ENCODE measurements at regions not wholly inside any gene's neighbourhood (a gene's known extent, or its start where the extent isn't known, plus 50 kb on each side); places are given as distances from the start of the nearest gene placed in this dataset.

DNA sequence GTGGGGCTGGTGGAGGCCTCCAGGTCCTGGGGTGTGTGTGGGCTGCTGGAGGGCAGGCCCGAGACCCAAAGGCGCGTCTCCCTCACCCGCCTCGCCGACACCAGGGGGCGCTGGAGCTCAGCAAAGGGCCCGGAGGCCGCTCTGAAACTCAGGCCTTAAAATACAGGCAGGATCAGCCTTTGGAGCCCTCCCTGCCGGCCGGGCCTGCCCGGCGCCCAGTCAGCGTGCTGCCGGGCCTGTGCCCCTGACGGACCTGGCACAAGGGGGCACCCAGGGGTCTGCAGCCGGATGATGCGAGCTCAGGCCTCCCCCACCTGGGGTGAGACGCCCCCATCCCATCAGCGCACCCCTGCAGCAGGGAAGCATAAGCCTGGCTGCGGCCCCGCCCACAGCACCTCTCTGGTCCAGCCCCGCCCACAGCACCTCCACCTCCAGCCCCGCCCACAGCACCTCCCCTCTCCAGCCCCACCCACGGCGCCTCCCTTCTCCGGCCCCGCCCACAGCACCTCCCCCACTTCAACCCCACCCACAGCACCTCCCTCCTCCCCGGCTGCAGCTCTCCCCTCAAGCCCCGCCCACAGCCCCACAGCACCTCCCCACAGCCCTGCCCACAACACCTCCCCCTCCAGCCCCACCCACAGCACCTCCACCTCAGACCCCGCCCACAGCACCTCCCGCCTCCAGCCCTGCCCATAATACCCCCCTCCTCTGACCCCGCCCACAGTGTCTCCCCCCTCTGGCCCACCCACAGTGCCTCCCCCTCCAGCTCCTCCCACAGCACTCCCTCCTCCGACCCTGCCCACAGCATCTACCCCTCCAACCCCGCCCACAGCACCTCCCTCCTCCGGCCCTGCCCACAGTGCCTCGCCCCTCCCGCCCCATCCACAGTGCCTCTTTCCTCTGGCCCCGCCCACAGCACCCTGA, 92.8 kb upstream of the OTOS start:
- H3K9me3 ChIP-seq (ENCODE audit: insufficient read depth, low read depth, low read length): peaks cover 7% of the 10 kb centered on the region
- no peak overlapping the region for H3K9ac ChIP-seq (ENCODE audit: low read length)
- peaks cover 1% of the 10 kb centered on the region for H3K79me1 ChIP-seq (ENCODE audit: low read length)
- H3K36me3 ChIP-seq (ENCODE audit: control insufficient read depth in 1 of 2, insufficient read depth in 2 of 2, low read length in 2 of 2): no peaks in the 10 kb centered on the region
- no peak overlapping the region for H3K4ac ChIP-seq (ENCODE audit: low read depth, low read length)
- H2BK12ac ChIP-seq (ENCODE audit: low read length): no peak overlapping the region
- peak; percentile 84 to 93 for DNase-seq
- no peak overlapping the region for H2AK5ac ChIP-seq (ENCODE audit: low read length)
- no peak overlapping the region for H2BK120ac ChIP-seq (ENCODE audit: insufficient read depth, low read length, poor library complexity)
- H3K23ac ChIP-seq (ENCODE audit: low read length): no peak overlapping the region
- H3K18ac ChIP-seq (ENCODE audit: low read length): no peak overlapping the region
- H3K4me2 ChIP-seq (ENCODE audit: low read length): peak overlapping the region; percentile 61
- H3K14ac ChIP-seq (ENCODE audit: low read length): peak overlapping the region; percentile 35
- peaks cover 0 to 2% of the 10 kb centered on the region in 2 experiments for H3K4me1 ChIP-seq (ENCODE audit: control insufficient read depth in 1 of 2, insufficient read depth in 2 of 2, low read length in 2 of 2)
- H3K4me3 ChIP-seq (ENCODE audit: low read depth, low read length): peak overlapping the region; percentile 46
- H3K27me3 ChIP-seq (ENCODE audit: insufficient read depth, low read length): no peaks in the 10 kb centered on the region
- no peak overlapping the region for H4K91ac ChIP-seq (ENCODE audit: low read depth, low read length)
- H2BK5ac ChIP-seq (ENCODE audit: low read depth, low read length, poor library complexity): no peak overlapping the region
- H4K8ac ChIP-seq (ENCODE audit: low read depth, low read length): no peak overlapping the region
- WGBS (ENCODE audit: extremely low coverage, insufficient coverage, insufficient read length): no CpG with 5 or more reads among the region's 39 CpGs
- H4K12ac ChIP-seq (ENCODE audit: low read depth, low read length): no peak overlapping the region
- H3K79me2 ChIP-seq (ENCODE audit: control insufficient read depth, insufficient read depth, low read length, poor library complexity): no peaks in the 10 kb centered on the region
- no peak overlapping the region for H3K27ac ChIP-seq (ENCODE audit: low read depth, low read length)
- H2AFZ ChIP-seq (ENCODE audit: insufficient read depth, low read length, poor library complexity): no peak overlapping the region

DNA sequence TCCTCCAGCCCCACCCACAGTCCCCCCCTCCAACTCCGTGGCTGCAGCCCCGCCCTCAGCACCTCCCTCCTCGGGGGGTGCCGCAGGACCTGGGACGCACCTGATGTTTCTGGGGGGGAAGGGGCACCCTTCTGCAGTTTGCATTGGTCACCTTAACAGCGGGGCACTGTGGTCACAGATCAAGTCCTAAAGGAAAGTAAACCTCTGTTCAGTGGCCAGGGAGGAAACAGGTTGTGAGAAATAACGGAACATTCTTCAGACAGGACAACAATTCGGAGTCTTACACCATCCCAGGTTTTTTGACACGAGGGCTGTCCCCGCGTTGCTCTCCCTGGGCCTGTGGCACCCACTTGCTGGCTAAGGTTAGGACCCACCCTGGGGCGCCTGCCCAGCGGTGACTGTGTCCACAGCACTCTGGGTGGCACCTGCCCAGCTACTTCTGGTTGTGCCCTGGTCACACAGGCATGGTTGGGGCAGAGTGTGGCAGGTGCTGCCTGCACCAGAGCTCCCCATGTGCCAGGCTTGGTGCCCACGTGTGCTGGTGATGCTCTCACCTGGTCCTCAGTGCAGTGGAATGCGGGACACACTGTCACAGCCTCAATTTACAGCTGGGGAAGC, 93.5 kb upstream of the OTOS start:
- H3K36me3 ChIP-seq (ENCODE audit: control insufficient read depth in 1 of 2, insufficient read depth in 2 of 2, low read length in 2 of 2): no peaks in the 10 kb centered on the region
- DNase-seq: peak in 1 of 2 donors; percentile 47
- no peak overlapping the region for H3K23ac ChIP-seq (ENCODE audit: low read length)
- no peak overlapping the region for H3K4me2 ChIP-seq (ENCODE audit: low read length)
- peaks cover 1% of the 10 kb centered on the region for H3K79me1 ChIP-seq (ENCODE audit: low read length)
- H3K27ac ChIP-seq (ENCODE audit: low read depth, low read length): no peak overlapping the region
- WGBS (ENCODE audit: extremely low coverage, insufficient coverage, insufficient read length): no CpG with 5 or more reads among the region's 15 CpGs
- no peaks in the 10 kb centered on the region for H3K79me2 ChIP-seq (ENCODE audit: control insufficient read depth, insufficient read depth, low read length, poor library complexity)
- no peak overlapping the region for H2AFZ ChIP-seq (ENCODE audit: insufficient read depth, low read length, poor library complexity)
- H3K4me1 ChIP-seq (ENCODE audit: control insufficient read depth in 1 of 2, insufficient read depth in 2 of 2, low read length in 2 of 2): peaks cover 0 to 2% of the 10 kb centered on the region in 2 experiments
- H3K9me3 ChIP-seq (ENCODE audit: insufficient read depth, low read depth, low read length): peaks cover 7% of the 10 kb centered on the region
- no peak overlapping the region for H3K18ac ChIP-seq (ENCODE audit: low read length)
- no peak overlapping the region for H2BK12ac ChIP-seq (ENCODE audit: low read length)
- no peak overlapping the region for H4K8ac ChIP-seq (ENCODE audit: low read depth, low read length)
- H3K14ac ChIP-seq (ENCODE audit: low read length): no peak overlapping the region
- no peak overlapping the region for H3K4ac ChIP-seq (ENCODE audit: low read depth, low read length)
- H4K91ac ChIP-seq (ENCODE audit: low read depth, low read length): no peak overlapping the region
- no peaks in the 10 kb centered on the region for H3K27me3 ChIP-seq (ENCODE audit: insufficient read depth, low read length)
- H2BK120ac ChIP-seq (ENCODE audit: insufficient read depth, low read length, poor library complexity): no peak overlapping the region
- H3K4me3 ChIP-seq (ENCODE audit: low read depth, low read length): no peak overlapping the region
- no peak overlapping the region for H4K12ac ChIP-seq (ENCODE audit: low read depth, low read length)
- no peak overlapping the region for H3K9ac ChIP-seq (ENCODE audit: low read length)
- H2AK5ac ChIP-seq (ENCODE audit: low read length): no peak overlapping the region
- no peak overlapping the region for H2BK5ac ChIP-seq (ENCODE audit: low read depth, low read length, poor library complexity)

DNA sequence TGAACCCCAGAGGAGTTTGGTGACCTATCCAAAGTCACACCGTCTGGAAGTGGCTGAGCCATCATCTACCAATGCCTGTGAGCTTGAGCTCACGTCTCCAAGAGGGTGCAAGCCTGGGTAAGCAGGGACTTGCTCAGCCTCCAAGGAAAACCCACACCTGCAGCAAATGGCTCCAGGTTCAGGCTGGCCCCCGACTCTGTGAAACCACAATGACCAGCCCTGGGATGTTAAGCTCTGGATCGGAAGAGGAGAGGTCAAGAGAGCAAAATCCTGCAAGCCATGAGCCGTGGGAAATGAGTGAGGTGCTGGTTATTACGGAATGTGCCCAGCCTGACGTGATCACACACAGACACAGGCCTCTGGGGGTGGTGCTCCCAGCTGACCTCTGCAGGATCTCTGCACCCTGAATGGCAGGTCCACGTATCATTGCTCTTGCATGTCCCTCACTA, 94.1 kb upstream of the OTOS start:
- Histone ChIP-seq H3K27me3 (ENCODE audit: insufficient read depth, low read length) (no peaks in the 10 kb centered on the region), H3K4me2 (ENCODE audit: low read length) (no peak overlapping the region), H2AK5ac (ENCODE audit: low read length) (no peak overlapping the region), H3K4ac (ENCODE audit: low read depth, low read length) (no peak overlapping the region), H3K79me1 (ENCODE audit: low read length) (peaks cover 1% of the 10 kb centered on the region), H3K14ac (ENCODE audit: low read length) (no peak overlapping the region), H3K4me3 (ENCODE audit: low read depth, low read length) (no peak overlapping the region), H2BK120ac (ENCODE audit: insufficient read depth, low read length, poor library complexity) (no peak overlapping the region), H4K12ac (ENCODE audit: low read depth, low read length) (no peak overlapping the region), H3K27ac (ENCODE audit: low read depth, low read length) (no peak overlapping the region), H4K91ac (ENCODE audit: low read depth, low read length) (no peak overlapping the region), H3K18ac (ENCODE audit: low read length) (no peak overlapping the region), H3K79me2 (ENCODE audit: control insufficient read depth, insufficient read depth, low read length, poor library complexity) (no peaks in the 10 kb centered on the region), H2AFZ (ENCODE audit: insufficient read depth, low read length, poor library complexity) (no peak overlapping the region), H3K9ac (ENCODE audit: low read length) (no peak overlapping the region), H3K36me3 (ENCODE audit: control insufficient read depth in 1 of 2, insufficient read depth in 2 of 2, low read length in 2 of 2) (no peaks in the 10 kb centered on the region), H4K8ac (ENCODE audit: low read depth, low read length) (no peak overlapping the region), H2BK5ac (ENCODE audit: low read depth, low read length, poor library complexity) (no peak overlapping the region), H3K9me3 (ENCODE audit: insufficient read depth, low read depth, low read length) (peaks cover 7% of the 10 kb centered on the region), H2BK12ac (ENCODE audit: low read length) (no peak overlapping the region), H3K23ac (ENCODE audit: low read length) (no peak overlapping the region), H3K4me1 (ENCODE audit: control insufficient read depth in 1 of 2, insufficient read depth in 2 of 2, low read length in 2 of 2) (peaks cover 0 to 2% of the 10 kb centered on the region in 2 experiments)
- WGBS (ENCODE audit: extremely low coverage, insufficient coverage, insufficient read length): no CpG with 5 or more reads among the region's 8 CpGs
- DNase-seq: no peak

DNA sequence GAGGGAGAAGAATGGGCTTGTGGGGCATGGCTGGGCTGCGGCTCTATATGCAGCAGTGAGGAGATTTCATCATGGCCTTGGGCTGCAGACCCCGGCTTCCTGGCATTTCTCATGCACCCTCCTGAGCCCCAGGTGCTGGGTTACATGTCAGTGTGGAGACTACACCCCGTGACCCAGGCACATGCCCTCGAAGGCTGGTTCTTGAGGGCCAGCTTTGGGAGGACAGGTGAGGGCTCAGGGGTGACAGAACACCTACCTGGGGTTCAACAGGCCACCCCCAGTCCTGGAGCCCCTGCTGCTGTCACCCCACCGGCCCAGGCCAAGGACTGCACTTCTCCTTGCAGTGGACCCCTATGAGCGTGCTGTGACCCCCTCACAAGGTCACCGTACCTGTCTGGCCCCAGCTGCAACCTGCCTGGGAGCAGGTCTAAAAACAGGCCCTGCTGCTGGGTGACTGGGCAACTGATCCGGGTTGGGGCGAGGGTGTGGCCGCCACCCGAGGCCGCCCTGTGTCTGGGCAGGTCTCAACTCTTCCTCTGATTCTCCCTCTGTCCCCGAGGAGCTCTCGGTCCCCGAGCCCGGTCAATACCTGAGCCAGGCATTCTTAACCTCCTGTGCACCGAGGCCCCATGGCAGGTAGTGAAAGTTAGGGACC, 94.8 kb upstream of the OTOS start:
- no peak overlapping the region for H3K14ac ChIP-seq (ENCODE audit: low read length)
- no CpG with 5 or more reads among the region's 17 CpGs for WGBS (ENCODE audit: extremely low coverage, insufficient coverage, insufficient read length)
- no peak overlapping the region for H4K12ac ChIP-seq (ENCODE audit: low read depth, low read length)
- H3K4me2 ChIP-seq (ENCODE audit: low read length): no peak overlapping the region
- H2BK5ac ChIP-seq (ENCODE audit: low read depth, low read length, poor library complexity): no peak overlapping the region
- H4K8ac ChIP-seq (ENCODE audit: low read depth, low read length): no peak overlapping the region
- H3K4me3 ChIP-seq (ENCODE audit: low read depth, low read length): no peak overlapping the region
- H2BK12ac ChIP-seq (ENCODE audit: low read length): no peak overlapping the region
- no peak overlapping the region for H4K91ac ChIP-seq (ENCODE audit: low read depth, low read length)
- peaks cover 3% of the 10 kb centered on the region for H3K9me3 ChIP-seq (ENCODE audit: insufficient read depth, low read depth, low read length)
- no peaks in the 10 kb centered on the region for H3K79me2 ChIP-seq (ENCODE audit: control insufficient read depth, insufficient read depth, low read length, poor library complexity)
- H3K23ac ChIP-seq (ENCODE audit: low read length): no peak overlapping the region
- no peak for DNase-seq
- H3K4me1 ChIP-seq (ENCODE audit: control insufficient read depth in 1 of 2, insufficient read depth in 2 of 2, low read length in 2 of 2): peaks cover 0 to 2% of the 10 kb centered on the region in 2 experiments
- no peak overlapping the region for H2AK5ac ChIP-seq (ENCODE audit: low read length)
- peaks cover 1% of the 10 kb centered on the region for H3K79me1 ChIP-seq (ENCODE audit: low read length)
- H3K36me3 ChIP-seq (ENCODE audit: control insufficient read depth in 1 of 2, insufficient read depth in 2 of 2, low read length in 2 of 2): no peaks in the 10 kb centered on the region
- H3K9ac ChIP-seq (ENCODE audit: low read length): no peak overlapping the region
- no peak overlapping the region for H3K18ac ChIP-seq (ENCODE audit: low read length)
- H2BK120ac ChIP-seq (ENCODE audit: insufficient read depth, low read length, poor library complexity): no peak overlapping the region
- H3K27me3 ChIP-seq (ENCODE audit: insufficient read depth, low read length): no peaks in the 10 kb centered on the region
- H2AFZ ChIP-seq (ENCODE audit: insufficient read depth, low read length, poor library complexity): no peak overlapping the region
- no peak overlapping the region for H3K4ac ChIP-seq (ENCODE audit: low read depth, low read length)
- H3K27ac ChIP-seq (ENCODE audit: low read depth, low read length): no peak overlapping the region
